RWPE2 (cell line): ENCODE measurements at regions not wholly inside any gene's neighbourhood (a gene's known extent, or its start where the extent isn't known, plus 50 kb on each side); places are given as distances from the start of the nearest gene placed in this dataset.

Source experiments
- ATAC-seq: fragments of 200-7000 bp; cut with Tn5 transposase; 3 replicates; pipeline ENCODE4 v1.9.1; 2021; ENCODE audit warnings: low read depth
- DNase-seq: peaks from one replicate; pipeline ENCODE4 v3.0.0-alpha.2; 2020; ENCODE audit warnings: low spot score
- H3K27ac ChIP-seq: fragments of 450-650 bp; 2 replicates; pipeline ENCODE4 v1.5.1; 2017; ENCODE audit warnings: mild to moderate bottlenecking; ENCODE audit not compliant: poor library complexity, severe bottlenecking
- H3K27me3 ChIP-seq: fragments of 250-450 bp; sonication (Bioruptor Pico); 2 replicates; pipeline ENCODE4 v1.5.1; 2021; ENCODE audit warnings: mild to moderate bottlenecking, moderate library complexity; ENCODE audit not compliant: insufficient read depth, poor library complexity, severe bottlenecking
- H3K36me3 ChIP-seq: fragments of 250-450 bp; sonication (Bioruptor Pico); 2 replicates; pipeline ENCODE4 v1.5.1; 2020; ENCODE audit warnings: low read depth, mild to moderate bottlenecking, moderate library complexity
- H3K4me1 ChIP-seq: fragments of 250-450 bp; sonication (Bioruptor Pico); 2 replicates; pipeline ENCODE4 v1.5.1; 2021; ENCODE audit warnings: mild to moderate bottlenecking, moderate library complexity; ENCODE audit not compliant: insufficient read depth, poor library complexity, severe bottlenecking
- H3K4me3 ChIP-seq: fragments of 250-450 bp; sonication (Bioruptor Pico); 2 replicates; pipeline ENCODE4 v1.5.1; 2021; ENCODE audit warnings: mild to moderate bottlenecking, moderate library complexity; ENCODE audit not compliant: severe bottlenecking
- H3K9me3 ChIP-seq: fragments of 250-450 bp; sonication (Bioruptor Pico); 2 replicates; pipeline ENCODE4 v1.5.1; 2021; ENCODE audit warnings: mild to moderate bottlenecking, moderate library complexity; ENCODE audit not compliant: severe bottlenecking
- TF ChIP-seq, protein P1 (sequence below): fragments of 450-650 bp; IDR thresholded peaks from one replicate; pipeline ENCODE4 v1.5.1; 2017; ENCODE audit warnings: mild to moderate bottlenecking, moderate library complexity; ENCODE audit not compliant: poor library complexity, severe bottlenecking

DNA sequence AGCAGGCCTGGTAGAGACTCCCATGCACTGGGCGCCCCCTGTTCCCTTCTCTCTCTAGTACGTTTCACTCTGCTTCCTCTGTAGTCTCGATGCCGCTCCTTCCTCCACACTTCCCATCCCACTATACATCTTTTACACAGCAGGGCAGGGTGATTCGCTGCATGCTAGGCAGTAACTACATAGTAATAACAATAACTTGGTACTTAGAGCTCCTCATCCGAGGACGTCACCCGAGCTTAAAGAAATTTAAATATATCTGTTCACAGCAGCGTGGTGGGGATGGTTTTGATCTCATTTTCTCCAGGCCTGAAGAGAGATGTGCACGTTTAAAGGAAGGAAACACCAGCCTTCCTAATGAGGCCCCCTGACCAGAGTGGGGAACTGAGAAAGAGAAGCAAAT lies 276.9 kb downstream of the SKAP2 start:
- TF ChIP-seq, protein P1, sequence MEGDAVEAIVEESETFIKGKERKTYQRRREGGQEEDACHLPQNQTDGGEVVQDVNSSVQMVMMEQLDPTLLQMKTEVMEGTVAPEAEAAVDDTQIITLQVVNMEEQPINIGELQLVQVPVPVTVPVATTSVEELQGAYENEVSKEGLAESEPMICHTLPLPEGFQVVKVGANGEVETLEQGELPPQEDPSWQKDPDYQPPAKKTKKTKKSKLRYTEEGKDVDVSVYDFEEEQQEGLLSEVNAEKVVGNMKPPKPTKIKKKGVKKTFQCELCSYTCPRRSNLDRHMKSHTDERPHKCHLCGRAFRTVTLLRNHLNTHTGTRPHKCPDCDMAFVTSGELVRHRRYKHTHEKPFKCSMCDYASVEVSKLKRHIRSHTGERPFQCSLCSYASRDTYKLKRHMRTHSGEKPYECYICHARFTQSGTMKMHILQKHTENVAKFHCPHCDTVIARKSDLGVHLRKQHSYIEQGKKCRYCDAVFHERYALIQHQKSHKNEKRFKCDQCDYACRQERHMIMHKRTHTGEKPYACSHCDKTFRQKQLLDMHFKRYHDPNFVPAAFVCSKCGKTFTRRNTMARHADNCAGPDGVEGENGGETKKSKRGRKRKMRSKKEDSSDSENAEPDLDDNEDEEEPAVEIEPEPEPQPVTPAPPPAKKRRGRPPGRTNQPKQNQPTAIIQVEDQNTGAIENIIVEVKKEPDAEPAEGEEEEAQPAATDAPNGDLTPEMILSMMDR = no peak
- ATAC-seq (no peak), DNase-seq (no peak)
- no peak overlapping the region for H3K4me3 ChIP-seq
- no peaks in the 10 kb centered on the region for H3K9me3 ChIP-seq
- no peaks in the 10 kb centered on the region for H3K36me3 ChIP-seq
- no peak overlapping the region for H3K27ac ChIP-seq
- no peaks in the 10 kb centered on the region for H3K27me3 ChIP-seq
- no peaks in the 10 kb centered on the region for H3K4me1 ChIP-seq

DNA sequence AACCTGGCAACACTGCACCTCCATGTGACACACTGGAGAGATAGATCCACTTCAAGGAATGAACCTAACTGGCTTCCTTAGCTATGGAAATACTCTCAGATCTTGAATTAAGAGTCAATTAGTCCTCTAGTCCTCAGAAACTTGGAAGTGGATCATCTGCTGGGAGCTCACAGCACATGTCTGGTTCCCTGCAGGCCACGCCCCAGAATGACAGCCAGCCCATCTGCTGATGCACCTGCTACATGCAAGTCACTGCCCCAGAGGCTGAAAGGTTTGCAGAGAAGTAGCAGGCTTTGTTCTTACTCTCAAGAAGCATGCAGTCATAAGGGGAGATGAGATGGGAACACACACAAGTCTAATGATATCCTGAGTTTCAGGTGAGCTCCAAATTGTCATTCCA lies 275.9 kb downstream of the SKAP2 start:
- H3K4me1 ChIP-seq = no peaks in the 10 kb centered on the region
- no peaks in the 10 kb centered on the region for H3K36me3 ChIP-seq
- ATAC-seq = no peak
- no peak overlapping the region for H3K4me3 ChIP-seq
- TF ChIP-seq, protein P1 = no peak
- H3K9me3 ChIP-seq = no peaks in the 10 kb centered on the region
- H3K27ac ChIP-seq = no peak overlapping the region
- H3K27me3 ChIP-seq = no peaks in the 10 kb centered on the region
- no peak for DNase-seq

DNA sequence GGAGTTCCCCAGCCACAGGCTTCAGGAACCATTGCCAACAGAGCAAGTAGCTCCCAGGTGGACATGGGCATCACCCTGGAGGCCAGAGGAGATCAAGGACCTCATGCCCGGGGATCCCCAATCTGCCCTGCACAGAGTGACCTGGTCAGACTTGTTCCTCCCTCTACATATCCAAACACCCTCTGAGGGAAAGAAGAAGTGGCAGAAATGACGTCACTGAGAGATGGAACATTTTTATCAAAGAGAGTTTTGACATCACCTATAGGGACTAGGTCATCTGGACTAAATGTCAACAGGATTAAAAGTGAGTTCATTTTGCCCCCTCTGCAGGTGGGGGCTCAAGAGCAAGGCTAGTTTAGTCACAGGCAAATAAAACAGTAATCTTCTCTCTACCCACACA lies 273.7 kb downstream of the SKAP2 start:
- Histone ChIP-seq H3K4me1 (no peaks in the 10 kb centered on the region), H3K4me3 (no peak overlapping the region), H3K36me3 (no peaks in the 10 kb centered on the region), H3K27me3 (no peaks in the 10 kb centered on the region), H3K27ac (no peak overlapping the region), H3K9me3 (no peaks in the 10 kb centered on the region)
- no peak for DNase-seq
- ATAC-seq = no peak
- TF ChIP-seq, protein P1 = no peak

DNA sequence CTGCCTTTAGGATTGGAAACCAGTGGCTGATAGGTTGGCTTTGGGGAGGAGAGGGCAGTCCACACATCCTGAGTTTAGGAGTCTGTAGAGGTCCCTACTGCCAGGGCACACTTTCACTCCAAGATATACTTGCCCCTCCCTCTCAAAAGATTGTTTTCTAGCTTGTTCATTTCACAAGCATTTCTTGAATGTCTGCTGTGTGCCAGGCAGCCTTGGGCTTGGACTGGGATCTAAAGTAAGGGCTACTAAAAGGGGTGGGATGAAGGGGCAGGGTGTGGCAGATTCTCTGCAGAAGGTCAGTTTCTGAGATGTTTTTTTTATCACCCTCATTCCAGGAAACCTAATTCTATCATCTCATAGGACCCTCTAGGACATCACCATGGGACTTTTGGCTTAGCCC lies 272.4 kb downstream of the SKAP2 start:
- no peaks in the 10 kb centered on the region for H3K27me3 ChIP-seq
- ATAC-seq = no peak
- no peak for DNase-seq
- no peaks in the 10 kb centered on the region for H3K36me3 ChIP-seq
- H3K9me3 ChIP-seq = no peaks in the 10 kb centered on the region
- TF ChIP-seq, protein P1 = no peak
- no peak overlapping the region for H3K4me3 ChIP-seq
- H3K27ac ChIP-seq = no peak overlapping the region
- H3K4me1 ChIP-seq = no peaks in the 10 kb centered on the region

DNA sequence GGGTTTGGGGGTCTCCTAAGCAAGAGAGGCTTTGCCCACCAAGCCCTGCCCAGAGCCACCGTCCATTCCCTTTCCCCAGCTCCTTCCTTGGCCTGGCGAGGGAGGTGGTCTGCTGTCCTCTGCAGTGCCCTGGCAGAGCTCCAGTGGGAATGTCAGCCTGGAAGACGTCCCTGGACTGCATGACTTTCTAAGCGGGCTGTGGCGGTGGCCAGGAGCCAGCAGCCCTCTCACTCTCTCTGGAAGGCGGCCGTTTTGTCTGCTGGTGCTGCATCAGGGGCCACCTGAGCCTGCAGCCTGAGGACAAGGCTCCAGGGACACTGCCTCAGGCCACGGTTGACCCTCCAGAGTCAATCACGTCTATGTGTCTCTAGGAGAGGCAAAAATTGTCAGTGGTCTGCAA lies 271.0 kb downstream of the SKAP2 start:
- TF ChIP-seq, protein P1 = no peak
- DNase-seq (no peak), ATAC-seq (no peak)
- no peak overlapping the region for H3K27ac ChIP-seq
- no peaks in the 10 kb centered on the region for H3K4me1 ChIP-seq
- no peaks in the 10 kb centered on the region for H3K27me3 ChIP-seq
- H3K9me3 ChIP-seq = no peaks in the 10 kb centered on the region
- no peaks in the 10 kb centered on the region for H3K36me3 ChIP-seq
- no peak overlapping the region for H3K4me3 ChIP-seq
